BLaER1 treated with 17β-estradiol and CSF1 and Interleukin-3, amounts not matched to agents 10 nM and 100 nM (cell line): ENCODE measurements at regions not wholly inside any gene's neighbourhood (a gene's known extent, or its start where the extent isn't known, plus 50 kb on each side); places are given as distances from the start of the nearest gene placed in this dataset.

Experiments
- H3K27ac ChIP-seq, 11 experiments: shearing (Covaris generic); formaldehyde crosslinking; 2 replicates each; pipeline ENCODE4 v1.8.1; 2022
- H3K27me3 ChIP-seq, 11 experiments: shearing (Covaris generic); formaldehyde crosslinking; 2 replicates each; pipeline ENCODE4 v1.8.1; 2022
- H3K36me3 ChIP-seq, 11 experiments: shearing (Covaris generic); formaldehyde crosslinking; 2 replicates each; pipeline ENCODE4 v1.8.1; 2022
- H3K4me1 ChIP-seq, 10 experiments: shearing (Covaris generic); formaldehyde crosslinking; 2 replicates each; pipeline ENCODE4 v1.8.1; 2022
- H3K4me2 ChIP-seq, 11 experiments: shearing (Covaris generic); formaldehyde crosslinking; 2 replicates each; pipeline ENCODE4 v1.8.1; 2022
- H3K4me3 ChIP-seq, 10 experiments: shearing (Covaris generic); formaldehyde crosslinking; 2 replicates each; pipeline ENCODE4 v1.8.1; 2022
- H3K9ac ChIP-seq, 11 experiments: shearing (Covaris generic); formaldehyde crosslinking; 2 replicates each; pipeline ENCODE4 v1.8.1; 2022
- H3K9me3 ChIP-seq, 11 experiments: shearing (Covaris generic); formaldehyde crosslinking; replicated peaks in 1 of 11; 2 replicates each; pipeline ENCODE4 v1.8.1; 2022
- H4K20me1 ChIP-seq, 11 experiments: shearing (Covaris generic); formaldehyde crosslinking; 2 replicates each; pipeline ENCODE4 v1.8.1; 2022
- Cebpa-rat ChIP-seq, 11 experiments: shearing (Covaris generic); IDR thresholded peaks; 2 replicates each; pipeline ENCODE4 v1.8.1; 2022

DNA sequence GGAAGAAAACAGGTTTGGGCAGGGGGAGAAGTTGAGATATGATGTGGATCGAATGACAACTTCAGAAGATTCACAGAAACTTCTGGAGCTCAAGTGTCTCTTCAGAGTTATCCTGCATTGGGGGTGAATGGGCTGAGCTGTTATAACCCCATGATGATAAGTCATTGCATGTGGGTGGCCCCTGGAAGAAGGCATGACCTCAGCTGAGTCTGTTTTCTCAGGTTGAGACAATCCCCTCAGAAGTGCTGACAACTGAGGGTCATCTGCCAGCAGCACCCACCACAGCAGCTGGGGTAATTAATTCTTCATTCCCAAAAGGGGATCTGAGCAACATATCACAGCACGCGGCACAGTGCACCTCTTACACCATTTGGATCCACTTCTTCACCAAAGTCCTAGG lies 138.6 kb upstream of the CAMK1G start:
- H3K9ac ChIP-seq = no peak overlapping the region
- H3K36me3 ChIP-seq = no peaks in the 10 kb centered on the region
- no peak overlapping the region for H3K27ac ChIP-seq
- H3K9me3 ChIP-seq = peaks cover 0 to 5% (median 0%) of the 10 kb centered on the region in 11 experiments; a peak in 3 of 22 replicates
- no peak for TF ChIP-seq Cebpa-rat (IDR thresholded peaks at IDR 0.05)
- H3K4me1 ChIP-seq = no peaks in the 10 kb centered on the region
- no peaks in the 10 kb centered on the region for H4K20me1 ChIP-seq
- no peak overlapping the region for H3K4me2 ChIP-seq
- no peak overlapping the region for H3K4me3 ChIP-seq
- no peaks in the 10 kb centered on the region for H3K27me3 ChIP-seq

DNA sequence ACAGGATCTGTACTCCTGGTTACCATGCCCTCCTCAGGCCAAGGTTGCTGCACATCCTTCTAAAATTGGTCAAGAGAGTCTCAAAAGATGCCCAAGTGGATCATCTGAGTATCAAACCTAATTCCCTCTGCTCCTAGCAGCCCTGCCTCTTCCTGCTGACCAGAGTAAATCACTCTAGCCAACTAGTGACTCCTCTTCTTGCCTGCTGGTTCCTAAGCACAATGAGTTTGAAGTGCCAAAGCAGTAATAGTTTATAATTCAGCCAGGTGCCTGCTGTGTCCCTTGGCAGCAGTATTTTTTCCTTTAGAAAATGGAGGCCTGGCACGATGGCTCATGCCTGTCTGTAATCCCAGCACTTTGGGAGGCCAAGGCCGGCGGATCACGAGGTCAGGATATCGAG lies 137.9 kb upstream of the CAMK1G start:
- H3K27ac ChIP-seq = no peak overlapping the region
- no peaks in the 10 kb centered on the region for H3K27me3 ChIP-seq
- no peaks in the 10 kb centered on the region for H4K20me1 ChIP-seq
- H3K9ac ChIP-seq = no peak overlapping the region
- no peak overlapping the region for H3K4me2 ChIP-seq
- TF ChIP-seq Cebpa-rat (IDR thresholded peaks at IDR 0.05) = no peak
- H3K4me1 ChIP-seq = no peaks in the 10 kb centered on the region
- H3K4me3 ChIP-seq = no peak overlapping the region
- no peaks in the 10 kb centered on the region for H3K9me3 ChIP-seq
- no peaks in the 10 kb centered on the region for H3K36me3 ChIP-seq

DNA sequence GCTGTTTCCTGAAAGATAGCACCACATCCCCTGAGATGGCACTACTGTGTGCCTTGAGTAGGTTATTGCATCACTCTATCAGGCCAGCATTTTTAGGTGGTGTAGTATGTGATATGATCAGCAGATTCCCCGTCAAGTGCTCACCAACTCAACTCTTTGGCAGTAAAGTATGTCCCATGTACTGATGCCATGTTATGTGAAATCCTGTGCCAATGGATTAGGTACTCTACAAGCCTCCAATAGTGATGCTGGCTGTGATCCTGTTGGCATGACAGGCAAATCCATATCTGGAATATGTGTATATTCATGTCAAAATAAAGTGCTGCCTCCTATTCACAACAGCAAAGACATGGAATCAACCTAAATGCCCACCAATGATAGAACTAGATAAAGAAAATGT lies 137.2 kb upstream of the CAMK1G start:
- H4K20me1 ChIP-seq = no peaks in the 10 kb centered on the region
- no peak for TF ChIP-seq Cebpa-rat (IDR thresholded peaks at IDR 0.05)
- no peak overlapping the region for H3K9ac ChIP-seq
- H3K4me3 ChIP-seq = no peak overlapping the region
- H3K9me3 ChIP-seq = no peaks in the 10 kb centered on the region
- no peak overlapping the region for H3K4me2 ChIP-seq
- no peaks in the 10 kb centered on the region for H3K27me3 ChIP-seq
- no peak overlapping the region for H3K27ac ChIP-seq
- no peaks in the 10 kb centered on the region for H3K36me3 ChIP-seq
- H3K4me1 ChIP-seq = no peaks in the 10 kb centered on the region

DNA sequence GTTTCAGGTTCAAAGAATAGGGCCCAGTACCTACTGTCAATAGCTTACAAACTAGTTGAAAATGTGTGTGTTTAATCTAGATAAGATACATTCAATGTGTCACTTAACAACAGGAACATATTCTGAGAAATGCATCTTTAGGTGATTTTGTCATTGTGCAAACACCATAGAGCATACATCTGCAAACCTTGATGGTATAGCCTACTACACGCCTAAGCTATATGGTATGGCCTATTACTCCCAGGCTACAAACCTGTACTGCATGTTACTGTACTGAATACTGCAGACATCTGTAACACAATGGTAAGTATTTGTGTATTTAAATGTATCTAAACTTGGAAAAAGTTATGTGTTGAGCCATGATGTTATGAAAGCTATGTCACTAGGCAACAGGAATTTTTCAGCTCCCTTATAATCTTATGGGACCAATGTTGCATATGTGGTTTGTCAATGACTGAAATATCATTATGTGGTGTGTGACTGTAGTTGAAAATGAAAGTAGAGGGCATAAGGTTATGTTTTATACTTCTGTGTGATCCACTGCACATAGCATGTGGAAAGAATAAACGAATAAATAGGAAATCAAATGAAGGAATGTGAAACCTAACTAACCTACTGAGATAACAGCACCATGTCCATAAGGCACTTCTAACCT lies 129.0 kb upstream of the CAMK1G start:
- Histone ChIP-seq H3K9ac (no peak overlapping the region), H4K20me1 (no peaks in the 10 kb centered on the region), H3K4me3 (no peak overlapping the region), H3K36me3 (no peaks in the 10 kb centered on the region), H3K27ac (no peak overlapping the region), H3K27me3 (no peaks in the 10 kb centered on the region), H3K4me2 (no peak overlapping the region; a peak in 1 of 22 replicates), H3K4me1 (peaks cover 9 to 21% (median 15%) of the 10 kb centered on the region in 10 experiments; a peak in 18 of 20 replicates), H3K9me3 (peaks cover 0 to under 1% (median 0%) of the 10 kb centered on the region in 11 experiments; a peak in 1 of 22 replicates)
- no peak for TF ChIP-seq Cebpa-rat (IDR thresholded peaks at IDR 0.05)

DNA sequence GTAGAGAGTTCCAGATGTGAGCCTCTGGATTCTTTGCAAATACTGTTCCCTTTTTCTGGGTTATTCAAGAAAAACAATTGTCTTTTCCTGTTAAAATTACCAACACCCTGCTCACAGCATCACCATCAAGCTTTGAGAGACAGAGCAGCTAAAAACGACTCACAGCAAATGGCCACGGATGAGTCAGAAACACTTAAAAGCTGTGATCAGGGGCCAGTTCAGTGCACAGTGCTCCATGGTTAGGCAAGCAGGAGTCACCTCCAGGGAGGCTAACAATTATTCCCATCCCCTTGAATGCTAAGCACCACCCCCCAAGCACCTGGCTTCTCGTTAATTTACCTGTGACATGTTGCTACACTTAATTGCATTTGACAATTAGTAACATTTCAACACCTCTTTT lies 128.4 kb upstream of the CAMK1G start:
- Histone ChIP-seq H3K9me3 (peaks cover 0 to 7% (median 3%) of the 10 kb centered on the region in 11 experiments; a peak in 12 of 22 replicates), H3K4me1 (peaks cover 9 to 21% (median 15%) of the 10 kb centered on the region in 10 experiments; a peak in 18 of 20 replicates)
- TF ChIP-seq Cebpa-rat (IDR thresholded peaks at IDR 0.05) = no peak

DNA sequence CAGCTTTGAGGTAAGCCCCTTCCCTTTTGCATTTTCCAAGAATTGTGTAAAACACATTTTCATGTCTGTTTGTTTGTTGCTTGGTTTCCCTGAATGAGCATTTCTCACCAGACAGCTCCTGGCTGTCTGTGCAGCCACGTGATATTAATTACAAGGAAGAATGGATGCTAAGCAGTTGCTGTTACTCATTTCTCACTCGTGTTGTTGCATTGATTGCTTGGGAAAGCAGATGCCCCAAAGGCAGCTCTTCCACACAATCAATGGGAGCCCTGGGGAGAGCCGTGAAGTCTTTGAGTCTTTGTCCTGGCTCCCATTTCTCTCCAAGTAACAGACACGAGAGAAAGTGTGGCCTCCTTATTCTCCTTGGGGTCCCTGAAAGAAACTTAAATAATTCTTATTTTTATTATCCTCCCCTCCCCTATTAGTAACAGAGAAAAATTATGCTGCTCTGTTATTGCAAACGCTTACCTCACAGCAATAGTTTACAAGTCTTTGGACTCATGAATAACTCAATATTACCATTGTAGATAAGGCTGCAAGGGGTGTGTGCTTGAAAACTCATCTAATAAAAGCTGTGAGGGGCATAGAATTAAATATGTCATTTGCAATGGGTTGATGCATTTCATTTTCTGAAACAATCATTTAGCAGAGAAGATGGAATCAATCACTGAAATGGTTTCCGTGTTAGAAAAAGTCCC lies 127.7 kb upstream of the CAMK1G start:
- Histone ChIP-seq H3K9me3 (peaks cover 6 to 14% (median 10%) of the 10 kb centered on the region in 11 experiments), H3K9ac (no peak overlapping the region), H3K27ac (no peak overlapping the region), H3K4me2 (no peak overlapping the region), H4K20me1 (no peaks in the 10 kb centered on the region), H3K4me3 (no peak overlapping the region), H3K4me1 (peaks cover 9 to 21% (median 15%) of the 10 kb centered on the region in 10 experiments; a peak in 18 of 20 replicates), H3K36me3 (no peaks in the 10 kb centered on the region; a peak in 1 of 22 replicates), H3K27me3 (no peaks in the 10 kb centered on the region)
- TF ChIP-seq Cebpa-rat (IDR thresholded peaks at IDR 0.05) = no peak

More for the DNA sequence above, 128.4 kb upstream of the CAMK1G start:
- no peak overlapping the region; a peak in 1 of 22 replicates for H3K4me2 ChIP-seq
- no peaks in the 10 kb centered on the region for H3K36me3 ChIP-seq
- no peaks in the 10 kb centered on the region for H4K20me1 ChIP-seq
- H3K27ac ChIP-seq = no peak overlapping the region
- no peak overlapping the region for H3K4me3 ChIP-seq
- H3K27me3 ChIP-seq = no peaks in the 10 kb centered on the region
- H3K9ac ChIP-seq = no peak overlapping the region

DNA sequence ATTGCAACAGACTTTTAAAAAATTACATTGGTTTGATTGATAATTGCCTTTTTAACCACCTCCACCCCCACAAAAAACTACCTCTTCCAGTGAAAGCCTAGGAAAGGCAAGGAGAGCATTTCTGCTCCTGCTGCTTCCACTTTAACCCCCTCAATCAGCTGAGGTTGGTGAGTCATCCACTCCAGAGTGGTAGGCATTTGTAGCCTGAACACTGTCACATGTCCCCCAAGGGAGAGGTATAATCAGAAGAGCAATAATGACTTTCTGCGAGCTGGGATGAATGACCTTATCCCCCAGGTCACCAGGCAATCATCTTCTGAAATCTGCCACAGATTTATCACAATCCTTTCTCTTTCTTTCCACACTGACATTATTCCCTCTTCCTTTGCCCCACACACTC lies 126.6 kb upstream of the CAMK1G start:
- H4K20me1 ChIP-seq = no peaks in the 10 kb centered on the region
- H3K36me3 ChIP-seq = no peaks in the 10 kb centered on the region; a peak in 1 of 22 replicates
- H3K4me2 ChIP-seq = peak overlapping the region in 10 of 11 experiments; percentile 0 to 53 (median 36); a peak in 13 of 22 replicates
- H3K4me3 ChIP-seq = no peak overlapping the region
- H3K9ac ChIP-seq = no peak overlapping the region
- H3K27ac ChIP-seq = no peak overlapping the region
- H3K9me3 ChIP-seq = peaks cover 17 to 24% (median 21%) of the 10 kb centered on the region in 11 experiments
- H3K27me3 ChIP-seq = no peaks in the 10 kb centered on the region
- no peak for TF ChIP-seq Cebpa-rat (IDR thresholded peaks at IDR 0.05)
- peaks cover 9 to 21% (median 15%) of the 10 kb centered on the region in 10 experiments; a peak in 18 of 20 replicates for H3K4me1 ChIP-seq

DNA sequence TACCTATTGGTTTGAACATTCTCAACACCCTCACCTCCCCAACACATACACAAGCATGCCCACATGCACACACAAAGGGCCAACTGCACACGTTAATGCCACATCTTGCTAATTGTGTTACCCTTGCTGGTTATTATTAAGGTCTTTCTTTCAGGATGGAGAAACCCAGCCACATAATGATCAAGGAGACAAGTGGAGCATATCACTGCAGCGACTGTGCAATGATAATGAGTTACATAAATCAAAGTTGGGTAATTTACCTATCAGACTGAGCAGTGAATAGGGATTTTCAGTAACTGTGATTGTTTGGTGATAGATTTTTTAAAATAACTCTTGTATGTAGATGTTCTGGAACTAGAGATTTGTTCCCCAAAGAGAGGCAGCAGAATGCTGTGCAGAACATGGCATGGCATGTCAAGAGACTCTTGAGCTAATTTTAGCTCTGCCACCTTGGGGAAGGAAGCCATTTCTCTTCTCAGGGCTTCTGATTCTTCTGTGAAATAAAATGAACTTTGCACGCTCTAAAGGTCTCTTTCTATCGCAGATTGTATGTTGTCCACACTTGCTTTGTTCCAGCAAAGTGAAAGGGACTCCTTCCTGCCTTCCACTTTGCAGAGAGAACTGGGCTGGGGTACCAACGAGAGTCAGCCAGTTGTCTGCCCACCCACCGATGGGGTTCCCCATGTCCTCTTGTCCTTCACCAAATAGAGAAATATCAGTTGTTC lies 126.0 kb upstream of the CAMK1G start:
- H3K27ac ChIP-seq = no peak overlapping the region
- no peak overlapping the region for H3K4me3 ChIP-seq
- H3K4me1 ChIP-seq = peaks cover 9 to 21% (median 15%) of the 10 kb centered on the region in 10 experiments; a peak in 18 of 20 replicates
- H3K9ac ChIP-seq = no peak overlapping the region
- TF ChIP-seq Cebpa-rat (IDR thresholded peaks at IDR 0.05) = no peak
- H3K27me3 ChIP-seq = no peaks in the 10 kb centered on the region
- H4K20me1 ChIP-seq = no peaks in the 10 kb centered on the region
- H3K9me3 ChIP-seq = peaks cover 24 to 31% (median 27%) of the 10 kb centered on the region in 11 experiments
- peak overlapping the region; percentile 0 to 53 (median 33); a peak in 17 of 22 replicates for H3K4me2 ChIP-seq
- no peaks in the 10 kb centered on the region; a peak in 1 of 22 replicates for H3K36me3 ChIP-seq

DNA sequence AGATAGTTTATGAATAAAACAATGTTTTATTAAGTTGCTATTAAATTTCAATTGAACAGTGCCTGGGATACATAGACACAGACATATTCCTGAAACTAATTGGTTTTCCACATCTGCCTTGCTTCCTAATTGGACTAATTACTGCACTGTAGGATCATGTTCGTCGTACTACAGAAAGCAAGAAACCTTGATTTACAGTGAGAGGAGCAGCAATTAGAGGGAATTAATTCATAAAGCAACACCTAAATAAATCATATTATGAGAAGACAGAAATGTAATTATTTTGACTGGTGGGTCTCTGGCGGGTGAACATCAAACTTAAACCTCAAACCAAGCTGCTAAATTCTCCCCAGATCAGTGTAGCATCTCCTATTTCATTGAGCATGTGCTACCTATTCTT lies 124.6 kb upstream of the CAMK1G start:
- no peaks in the 10 kb centered on the region for H3K27me3 ChIP-seq
- no peaks in the 10 kb centered on the region for H4K20me1 ChIP-seq
- no peak overlapping the region for H3K9ac ChIP-seq
- peaks cover 9 to 21% (median 15%) of the 10 kb centered on the region in 10 experiments; a peak in 18 of 20 replicates for H3K4me1 ChIP-seq
- H3K4me2 ChIP-seq = no peak overlapping the region
- H3K36me3 ChIP-seq = no peaks in the 10 kb centered on the region; a peak in 1 of 22 replicates
- peaks cover 26 to 35% (median 29%) of the 10 kb centered on the region in 11 experiments for H3K9me3 ChIP-seq
- no peak overlapping the region for H3K4me3 ChIP-seq
- no peak overlapping the region for H3K27ac ChIP-seq
- TF ChIP-seq Cebpa-rat (IDR thresholded peaks at IDR 0.05) = no peak
